Spinal cord (tissue), 9 donors: ENCODE measurements at regions not wholly inside any gene's neighbourhood (a gene's known extent, or its start where the extent isn't known, plus 50 kb on each side); places are given as distances from the start of the nearest gene placed in this dataset.

Experiments
- DNase-seq, 6 donors: peaks; one replicate each; pipeline versions ENCODE4 v3.0.0 to v3.0.0-alpha.2; 2013 to 2015; ENCODE audit warnings: low spot score in 6 of 6, low read depth in 4 of 6
- H3K27ac ChIP-seq: one replicate; pipeline ENCODE4 v1.5.1; 2013; ENCODE audit warnings: low read depth, low read length, control low read depth
- H3K27me3 ChIP-seq: one replicate; pipeline ENCODE4 v1.6.1; 2013; ENCODE audit warnings: low read length; ENCODE audit not compliant: control insufficient read depth, insufficient read depth
- H3K36me3 ChIP-seq: one replicate; pipeline ENCODE4 v1.6.1; 2013; ENCODE audit warnings: low read length; ENCODE audit not compliant: control insufficient read depth, insufficient read depth
- H3K4me1 ChIP-seq: one replicate; pipeline ENCODE4 v1.6.1; 2013; ENCODE audit warnings: low read length; ENCODE audit not compliant: control insufficient read depth, insufficient read depth
- H3K4me3 ChIP-seq: one replicate; pipeline ENCODE4 v1.5.1; 2013; ENCODE audit warnings: low read depth, low read length, control low read depth
- H3K9me3 ChIP-seq: one replicate; pipeline ENCODE4 v1.6.1; 2013; ENCODE audit warnings: low read length; ENCODE audit not compliant: control insufficient read depth, insufficient read depth
- WGBS: methylation state at CpG from one replicate; pipeline ENCODE4 v1.1.5; 2013; ENCODE audit warnings: missing lambda C conversion rate; ENCODE audit not compliant: insufficient coverage; 5-methylcytosine and 5-hydroxymethylcytosine counted together
- donor health status: healthy.

- Histone ChIP-seq H3K4me3 (no peak overlapping the region), H3K4me1 (no peaks in the 10 kb centered on the region), H3K9me3 (no peaks in the 10 kb centered on the region), H3K36me3 (no peaks in the 10 kb centered on the region), H3K27ac (no peak overlapping the region), H3K27me3 (no peaks in the 10 kb centered on the region)
- WGBS = no CpG with 5 or more reads among the region's 1 CpG
- DNase-seq = no peak
Observed at GRCh38 chr4:60840020-60840419, 360.1 kb upstream of the ADGRL3 start.

GRCh38 chr4:60846678-60847077 lies 353.4 kb upstream of the ADGRL3 start:
- Histone ChIP-seq H3K27ac (no peak overlapping the region), H3K4me3 (no peak overlapping the region), H3K4me1 (no peaks in the 10 kb centered on the region), H3K27me3 (no peaks in the 10 kb centered on the region), H3K36me3 (no peaks in the 10 kb centered on the region), H3K9me3 (no peaks in the 10 kb centered on the region)
- DNase-seq = no peak
- WGBS = no CpG with 5 or more reads among the region's 4 CpGs

- no peaks in the 10 kb centered on the region for H3K4me1 ChIP-seq
- no peak for DNase-seq
- no peak overlapping the region for H3K27ac ChIP-seq
- H3K4me3 ChIP-seq = no peak overlapping the region
- no peaks in the 10 kb centered on the region for H3K36me3 ChIP-seq
- no peaks in the 10 kb centered on the region for H3K27me3 ChIP-seq
- 87% methylated on average over 3 of the region's 4 CpGs for WGBS
- no peaks in the 10 kb centered on the region for H3K9me3 ChIP-seq
Observed at GRCh38 chr4:60847614-60848013, 352.5 kb upstream of the ADGRL3 start.

GRCh38 chr4:60857130-60857753 lies 342.9 kb upstream of the ADGRL3 start:
- 70% methylated on average over 6 of the region's 6 CpGs for WGBS

GRCh38 chr4:60863442-60863841 lies 336.7 kb upstream of the ADGRL3 start:
- Histone ChIP-seq H3K36me3 (no peaks in the 10 kb centered on the region), H3K9me3 (no peaks in the 10 kb centered on the region), H3K27me3 (no peaks in the 10 kb centered on the region), H3K4me1 (no peaks in the 10 kb centered on the region), H3K4me3 (no peak overlapping the region), H3K27ac (no peak overlapping the region)
- DNase-seq = no peak
- 100% methylated on average over 3 of the region's 3 CpGs for WGBS

More at GRCh38 chr4:60857130-60857753, 342.9 kb upstream of the ADGRL3 start:
- DNase-seq = peak in 1 of 6 donors; percentile 2
- H3K27ac ChIP-seq = no peak overlapping the region
- no peaks in the 10 kb centered on the region for H3K9me3 ChIP-seq
- H3K4me1 ChIP-seq = no peaks in the 10 kb centered on the region
- H3K36me3 ChIP-seq = no peaks in the 10 kb centered on the region
- H3K27me3 ChIP-seq = no peaks in the 10 kb centered on the region
- H3K4me3 ChIP-seq = no peak overlapping the region

GRCh38 chr4:60865273-60865672 lies 334.9 kb upstream of the ADGRL3 start:
- WGBS = 57% methylated on average over 2 of the region's 4 CpGs
- H3K36me3 ChIP-seq = no peaks in the 10 kb centered on the region
- H3K27ac ChIP-seq = no peak overlapping the region
- DNase-seq = peak in 2 of 6 donors; percentile 50 to 69
- H3K4me3 ChIP-seq = no peak overlapping the region
- no peaks in the 10 kb centered on the region for H3K4me1 ChIP-seq
- no peaks in the 10 kb centered on the region for H3K9me3 ChIP-seq
- H3K27me3 ChIP-seq = no peaks in the 10 kb centered on the region

GRCh38 chr4:60868232-60868960 lies 331.7 kb upstream of the ADGRL3 start:
- no peak overlapping the region for H3K27ac ChIP-seq
- no peak for DNase-seq
- WGBS = no CpG with 5 or more reads among the region's 3 CpGs

GRCh38 chr4:60879135-60879701 lies 320.9 kb upstream of the ADGRL3 start:
- Histone ChIP-seq H3K27me3 (no peaks in the 10 kb centered on the region), H3K4me3 (no peak overlapping the region), H3K36me3 (no peaks in the 10 kb centered on the region), H3K9me3 (peaks cover 4% of the 10 kb centered on the region), H3K4me1 (no peaks in the 10 kb centered on the region), H3K27ac (no peak overlapping the region)
- DNase-seq = no peak
- no CpG with 5 or more reads among the region's 1 CpG for WGBS

More at GRCh38 chr4:60868232-60868960, 331.7 kb upstream of the ADGRL3 start:
- Histone ChIP-seq H3K4me3 (no peak overlapping the region), H3K9me3 (no peaks in the 10 kb centered on the region), H3K27me3 (no peaks in the 10 kb centered on the region), H3K4me1 (no peaks in the 10 kb centered on the region), H3K36me3 (no peaks in the 10 kb centered on the region)

GRCh38 chr4:60884587-60884986 lies 315.5 kb upstream of the ADGRL3 start:
- peak in 3 of 6 donors; percentile 3 to 71 (median 22) for DNase-seq
- H3K27ac ChIP-seq = no peak overlapping the region
- no peaks in the 10 kb centered on the region for H3K9me3 ChIP-seq
- no peaks in the 10 kb centered on the region for H3K4me1 ChIP-seq
- H3K36me3 ChIP-seq = no peaks in the 10 kb centered on the region
- H3K27me3 ChIP-seq = no peaks in the 10 kb centered on the region
- no peak overlapping the region for H3K4me3 ChIP-seq
- 52% methylated on average over 3 of the region's 7 CpGs for WGBS

GRCh38 chr4:60885011-60885410 lies 315.1 kb upstream of the ADGRL3 start:
- 80% methylated on average over 1 of the region's 2 CpGs for WGBS
- DNase-seq = peak in 1 of 6 donors; percentile 45
- H3K4me3 ChIP-seq = no peak overlapping the region
- no peaks in the 10 kb centered on the region for H3K27me3 ChIP-seq
- no peaks in the 10 kb centered on the region for H3K9me3 ChIP-seq
- H3K36me3 ChIP-seq = no peaks in the 10 kb centered on the region
- H3K27ac ChIP-seq = no peak overlapping the region
- no peaks in the 10 kb centered on the region for H3K4me1 ChIP-seq
